Thyroid gland (tissue), 4 donors: ENCODE measurements at regions not wholly inside any gene's neighbourhood (a gene's known extent, or its start where the extent isn't known, plus 50 kb on each side); places are given as distances from the start of the nearest gene placed in this dataset.

Experiments
- DNase-seq, 2 donors: peaks; one replicate each; pipeline ENCODE4 v3.0.0-alpha.2; 2019
- H3K27ac ChIP-seq, 3 donors: fragments of 200-600 bp; sonication (generic); 1 replicate in 2 of 3; 2 replicates in 1 of 3; pipeline ENCODE4 v1.5.1; 2016 to 2019; ENCODE audit warnings: mild to moderate bottlenecking in 1 of 3, moderate library complexity in 1 of 3
- H3K27me3 ChIP-seq: fragments of 200-600 bp; sonication (generic); one replicate; pipeline ENCODE4 v1.5.1; 2019
- H3K36me3 ChIP-seq, 2 donors: fragments of 200-600 bp; sonication (generic); one replicate each; pipeline ENCODE4 v1.5.1; 2016 to 2019
- H3K4me1 ChIP-seq, 2 donors: fragments of 200-600 bp; sonication (generic); one replicate each; pipeline ENCODE4 v1.5.1; 2017 to 2019
- H3K4me3 ChIP-seq, 3 donors: fragments of 200-600 bp; sonication (generic); replicated peaks in 1 of 3; 1 replicate in 2 of 3; 2 replicates in 1 of 3; pipeline ENCODE4 v1.5.1; 2016; ENCODE audit warnings: mild to moderate bottlenecking in 1 of 3
- H3K9me3 ChIP-seq: fragments of 200-600 bp; sonication (generic); one replicate; pipeline ENCODE4 v1.5.1; 2017
- CTCF ChIP-seq, 6 experiments: fragments of 200-600 bp in 3 of 6; fragments of 450-650 bp in 3 of 6; sonication (generic) in 3 of 6; IDR thresholded peaks; one replicate each; pipeline ENCODE4 v1.5.1; 2016 to 2019; ENCODE audit warnings: antibody characterized with exemption in 6 of 6, mild to moderate bottlenecking in 2 of 6, inconsistent platforms in 1 of 6, moderate library complexity in 1 of 6
- POLR2A ChIP-seq, 2 donors: fragments of 450-650 bp; IDR thresholded peaks; one replicate each; pipeline ENCODE4 v1.6.1; 2017; ENCODE audit warnings: antibody characterized with exemption in 2 of 2, mild to moderate bottlenecking in 2 of 2, moderate library complexity in 1 of 2
- WGBS, 2 donors: methylation state at CpG; one replicate each; pipeline ENCODE4 v1.1.5; 2017; 5-methylcytosine and 5-hydroxymethylcytosine counted together
- intact Hi-C: fragments of 100-400 bp; cut with DNase I; formaldehyde crosslinking; loops from one replicate; pipeline ENCODE4 v1.15.1; 2023

DNA sequence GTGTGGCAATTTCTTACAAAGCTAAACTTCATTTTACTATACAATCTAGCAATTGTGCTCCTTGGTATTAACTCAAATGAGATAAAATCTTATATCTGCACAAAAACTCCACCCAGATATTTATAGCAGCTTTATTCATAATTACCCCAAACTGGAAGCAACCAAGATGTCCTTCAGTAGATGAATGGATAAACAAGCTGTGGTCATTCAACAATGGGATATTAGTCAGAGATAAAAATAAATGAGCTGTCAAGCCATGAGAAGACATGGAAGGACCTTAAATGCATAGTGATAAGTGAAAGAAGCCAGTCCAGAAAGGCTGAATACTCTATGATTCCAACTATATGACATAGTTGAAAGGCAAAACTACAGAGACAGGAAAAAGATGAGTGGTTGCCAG is 98.9 kb upstream of the BMP2 start:
- no peaks in the 10 kb centered on the region for H3K9me3 ChIP-seq
- H3K27me3 ChIP-seq, result no peaks in the 10 kb centered on the region
- no peak for DNase-seq
- H3K27ac ChIP-seq, result no peak overlapping the region
- H3K4me3 ChIP-seq, result no peak overlapping the region
- H3K36me3 ChIP-seq, result no peaks in the 10 kb centered on the region
- peaks cover 19 to 20% of the 10 kb centered on the region in 2 donors for H3K4me1 ChIP-seq
- TF ChIP-seq POLR2A (IDR thresholded peaks at IDR 0.05), result no peak
- no peak for TF ChIP-seq CTCF (IDR thresholded peaks at IDR 0.05)
- intact Hi-C loops, result no loop called here

DNA sequence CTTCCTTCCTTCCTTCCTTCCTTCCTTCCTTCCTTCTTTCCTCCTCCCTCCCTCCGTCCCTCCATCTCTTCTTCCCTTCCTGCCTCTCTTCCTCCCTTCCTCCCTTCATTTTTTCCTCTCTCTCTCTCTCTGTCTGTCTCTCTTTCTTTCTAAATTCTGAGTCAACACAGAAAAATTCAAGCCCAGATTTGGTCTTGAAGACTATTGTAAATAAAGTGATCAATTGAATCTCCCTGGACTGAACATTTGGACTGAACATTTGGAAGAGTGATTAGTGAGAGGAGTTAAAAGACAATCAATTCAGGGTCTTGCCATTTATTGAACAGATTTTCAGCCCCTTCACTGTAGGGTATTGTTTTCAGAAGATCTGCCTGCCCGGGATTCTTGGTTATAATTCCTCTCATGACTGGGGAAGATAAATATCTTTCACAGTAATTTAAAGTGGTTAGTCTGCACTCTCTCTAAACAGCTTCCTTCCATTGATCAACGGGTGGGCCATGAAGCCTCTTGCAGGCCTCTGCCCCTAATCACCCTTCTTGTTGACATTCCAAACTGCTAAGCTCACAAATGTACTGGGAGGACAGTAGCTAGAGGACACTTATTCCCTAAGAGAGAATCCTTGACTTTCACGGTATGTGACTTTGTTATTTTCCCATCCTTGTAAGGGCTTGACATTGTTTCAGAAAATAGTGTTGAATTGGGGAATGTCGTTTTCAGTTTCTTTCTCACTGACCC is 101.7 kb upstream of the BMP2 start:
- Histone ChIP-seq H3K36me3 (no peaks in the 10 kb centered on the region), H3K4me1 (peaks cover 19 to 20% of the 10 kb centered on the region in 2 donors), H3K27ac (peak overlapping the region; percentile 92 to 98 (median 93)), H3K4me3 (no peak overlapping the region), H3K9me3 (no peaks in the 10 kb centered on the region), H3K27me3 (no peaks in the 10 kb centered on the region)
- intact Hi-C loops, result no loop called here
- DNase-seq, result peak; percentile 49 to 56
- WGBS, 2 donors, result 28 to 34% methylated on average over 5 of the region's 5 CpGs
- peak in 1 of 6 experiments; percentile 9 for TF ChIP-seq CTCF (IDR thresholded peaks at IDR 0.05)
- TF ChIP-seq POLR2A (IDR thresholded peaks at IDR 0.05), result peak in 1 of 2 donors; percentile 45

DNA sequence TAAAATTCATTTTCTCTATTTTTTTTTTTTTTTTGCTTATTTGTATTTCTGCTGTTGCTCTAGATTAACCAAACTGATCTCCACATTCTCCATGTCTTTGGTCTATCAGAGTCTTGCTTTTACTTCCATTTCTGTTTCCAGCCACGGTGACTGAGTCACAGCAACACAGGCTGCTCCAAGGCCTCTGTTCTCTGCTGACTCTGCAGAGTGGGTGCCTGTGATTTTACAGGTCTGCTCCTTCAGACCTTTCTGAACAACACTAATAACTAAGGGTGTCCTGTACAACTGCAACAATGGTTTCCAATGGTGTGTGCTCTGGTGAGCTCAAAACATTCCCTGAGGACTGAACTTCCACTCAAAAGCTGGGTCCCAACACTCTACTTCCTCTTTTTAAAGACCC is 102.3 kb upstream of the BMP2 start:
- H3K27me3 ChIP-seq, result no peaks in the 10 kb centered on the region
- DNase-seq, result peak; percentile 26 to 34
- WGBS, 2 donors, result 71 to 74% methylated on average over 1 of the region's 1 CpG
- no peak overlapping the region for H3K4me3 ChIP-seq
- intact Hi-C loops, result no loop called here
- peaks cover 20 to 22% of the 10 kb centered on the region in 2 donors for H3K4me1 ChIP-seq
- H3K36me3 ChIP-seq, result no peaks in the 10 kb centered on the region
- no peaks in the 10 kb centered on the region for H3K9me3 ChIP-seq
- TF ChIP-seq CTCF (IDR thresholded peaks at IDR 0.05) (no peak), POLR2A (IDR thresholded peaks at IDR 0.05) (no peak)
- H3K27ac ChIP-seq, result peak overlapping the region; percentile 92 to 98 (median 93)

DNA sequence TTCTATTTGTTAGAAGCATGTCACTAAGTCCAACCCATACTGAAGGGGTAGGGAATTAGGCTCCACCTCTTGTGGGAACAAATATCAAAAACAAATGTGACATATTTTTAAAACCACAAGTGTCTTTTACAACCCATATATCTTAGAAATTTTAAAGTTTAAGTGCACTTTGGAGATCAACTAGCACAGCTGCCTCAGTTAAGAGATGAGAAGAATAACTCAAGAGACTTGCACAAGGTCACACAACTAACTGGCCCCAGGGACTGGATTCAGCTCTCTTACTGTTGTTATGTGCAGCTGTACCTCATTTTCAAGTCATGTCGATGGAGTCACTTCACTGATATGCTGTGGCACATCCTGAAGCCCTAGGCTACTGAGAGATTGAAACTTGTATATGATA is 102.9 kb upstream of the BMP2 start:
- Histone ChIP-seq H3K4me1 (peaks cover 20 to 25% of the 10 kb centered on the region in 2 donors), H3K27ac (peak overlapping the region in 2 of 3 donors; percentile 11 to 98), H3K36me3 (no peaks in the 10 kb centered on the region), H3K27me3 (no peaks in the 10 kb centered on the region), H3K4me3 (no peak overlapping the region), H3K9me3 (no peaks in the 10 kb centered on the region)
- TF ChIP-seq CTCF (IDR thresholded peaks at IDR 0.05) (no peak), POLR2A (IDR thresholded peaks at IDR 0.05) (no peak)
- WGBS, 2 donors, result 83% methylated on average over 1 of the region's 1 CpG
- intact Hi-C loops, result no loop called here
- no peak for DNase-seq

GRCh38 chr20:6663751-6664388 is 103.6 kb upstream of the BMP2 start:
- Histone ChIP-seq H3K9me3 (no peaks in the 10 kb centered on the region), H3K4me3 (no peak overlapping the region), H3K27me3 (no peaks in the 10 kb centered on the region), H3K36me3 (no peaks in the 10 kb centered on the region), H3K27ac (peak overlapping the region in 1 of 3 donors; percentile 98), H3K4me1 (peaks cover 20 to 25% of the 10 kb centered on the region in 2 donors)
- TF ChIP-seq POLR2A (IDR thresholded peaks at IDR 0.05) (no peak), CTCF (IDR thresholded peaks at IDR 0.05) (no peak)
- DNase-seq, result no peak
- intact Hi-C loops, result no loop called here
- 88 to 89% methylated on average over 6 of the region's 6 CpGs for WGBS, 2 donors
